ENCODE measurements at regions not wholly inside any gene's neighbourhood (a gene's known extent, or its start where the extent isn't known, plus 50 kb on each side); places are given as distances from the start of the nearest gene placed in this dataset.

DNA sequence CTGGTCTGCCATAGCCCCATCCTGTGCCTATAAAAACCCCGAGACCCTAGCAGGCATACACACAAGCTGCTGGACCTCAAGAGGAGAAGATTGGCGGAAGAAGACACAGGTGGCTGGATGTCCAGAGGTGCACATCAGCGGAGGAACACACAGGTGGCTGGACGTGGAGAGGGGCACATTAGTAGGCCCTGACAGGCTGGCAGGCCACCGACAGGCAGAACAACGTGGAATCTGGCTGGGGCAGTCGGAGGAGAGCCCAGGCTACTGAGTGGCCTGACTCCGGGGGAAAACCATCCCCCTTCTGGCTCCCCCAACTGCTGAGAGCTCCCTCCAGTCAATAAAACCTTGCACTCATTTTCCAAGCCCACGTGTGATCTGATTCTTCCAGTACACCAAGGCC is 512.5 kb upstream of the AMOT start:
- in situ Hi-C loops (cut with HindIII; ENCODE audit: low pct_unique_long_range_greater_than_20kb, low sequenced_read_pairs): no loop called here
- no peak for TF ChIP-seq JUND (IDR thresholded peaks at IDR 0.05; ENCODE audit: low read depth)

DNA sequence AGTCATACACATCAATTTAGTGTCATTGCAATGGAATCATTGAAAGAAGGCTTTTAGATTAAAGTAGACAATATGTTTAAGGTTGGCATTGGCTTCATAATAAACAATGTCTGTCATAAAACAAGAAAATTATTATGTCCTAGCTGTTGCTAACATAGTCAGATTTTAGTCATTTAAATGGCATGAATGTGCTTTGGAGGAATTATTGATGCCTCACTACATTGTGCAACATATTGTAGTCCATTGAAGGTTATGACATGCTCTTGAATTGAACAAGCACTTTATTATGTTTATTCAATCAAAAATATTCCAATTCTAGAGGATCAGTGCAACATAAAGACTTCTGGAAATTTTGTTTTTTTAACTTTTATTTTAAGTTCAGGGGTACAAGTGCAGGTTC is 489.8 kb upstream of the AMOT start:
- in situ Hi-C loops (cut with HindIII; ENCODE audit: low pct_unique_long_range_greater_than_20kb, low sequenced_read_pairs): no loop called here
- DNase-seq (ENCODE audit: low read depth in 1 of 2, low spot score in 1 of 2): no peak
- TF ChIP-seq JUND (IDR thresholded peaks at IDR 0.05; ENCODE audit: low read depth): no peak

More for the DNA sequence above, 512.5 kb upstream of the AMOT start:
- DNase-seq (ENCODE audit: low read depth in 1 of 2, low spot score in 1 of 2): no peak

DNA sequence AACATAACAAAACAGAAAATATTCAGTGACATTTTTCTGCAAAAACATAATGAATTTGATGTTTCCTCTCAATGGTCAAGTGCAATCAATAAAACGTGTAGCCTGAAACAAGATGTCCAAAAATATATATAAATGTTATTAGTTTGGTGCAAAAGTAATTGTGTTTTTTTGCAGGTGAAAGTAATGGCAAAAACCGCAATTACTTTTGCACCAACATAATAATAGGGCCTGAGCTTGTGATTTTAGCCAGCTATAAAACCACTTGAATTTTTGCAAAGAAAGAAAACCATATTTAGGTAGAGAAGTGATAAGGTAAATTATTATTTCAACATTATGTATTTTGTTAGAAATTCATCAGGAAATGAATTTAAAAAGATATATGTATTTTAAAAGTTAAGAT is 475.3 kb upstream of the AMOT start:
- DNase-seq (ENCODE audit: low read depth in 1 of 2, low spot score in 1 of 2): no peak
- in situ Hi-C loops (cut with HindIII; ENCODE audit: low pct_unique_long_range_greater_than_20kb, low sequenced_read_pairs): no loop called here
- TF ChIP-seq JUND (IDR thresholded peaks at IDR 0.05; ENCODE audit: low read depth): no peak

DNA sequence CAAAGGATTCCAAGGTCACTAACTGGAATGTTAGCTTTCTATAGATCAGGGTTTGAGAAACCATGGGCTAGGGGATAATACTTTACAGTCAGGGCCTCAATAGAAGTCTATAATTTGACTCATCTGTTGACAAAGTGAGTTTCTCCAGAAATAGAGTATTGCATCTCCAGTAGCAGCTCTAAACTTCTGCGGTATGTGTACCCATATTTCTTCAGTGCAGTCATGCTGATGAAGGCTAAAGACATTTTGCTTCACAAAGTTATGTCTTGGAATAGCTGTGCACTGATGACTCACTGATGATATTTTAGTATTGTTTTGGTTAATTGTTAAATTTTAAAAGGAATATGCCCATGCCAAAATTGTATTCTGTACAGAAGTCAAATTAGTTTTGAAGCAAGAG is 464.9 kb upstream of the AMOT start:
- no peak for DNase-seq (ENCODE audit: low read depth in 1 of 2, low spot score in 1 of 2)
- TF ChIP-seq JUND (IDR thresholded peaks at IDR 0.05; ENCODE audit: low read depth): no peak
- in situ Hi-C loops (cut with HindIII; ENCODE audit: low pct_unique_long_range_greater_than_20kb, low sequenced_read_pairs): no loop called here

DNA sequence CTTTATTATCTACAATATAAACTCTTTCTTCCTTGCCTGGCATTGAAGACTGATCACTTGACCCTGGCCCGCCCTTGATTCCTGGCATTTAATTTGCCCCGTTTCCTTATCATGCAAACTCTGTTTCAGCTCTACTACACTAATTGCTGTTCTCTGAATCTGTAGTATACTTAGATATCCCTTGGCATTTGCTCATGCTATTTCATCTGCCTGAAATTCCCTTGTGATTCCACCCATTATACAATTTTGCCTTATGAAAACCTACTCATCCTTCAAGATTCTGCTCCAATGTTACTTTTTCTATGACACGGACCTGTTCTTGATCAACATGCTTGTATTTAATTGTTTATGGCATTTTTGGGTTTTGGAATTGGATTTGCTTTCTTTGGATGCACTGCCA is 459.9 kb upstream of the AMOT start:
- TF ChIP-seq JUND (IDR thresholded peaks at IDR 0.05; ENCODE audit: low read depth): no peak
- in situ Hi-C loops (cut with HindIII; ENCODE audit: low pct_unique_long_range_greater_than_20kb, low sequenced_read_pairs): no loop called here
- no peak for DNase-seq (ENCODE audit: low read depth in 1 of 2, low spot score in 1 of 2)

DNA sequence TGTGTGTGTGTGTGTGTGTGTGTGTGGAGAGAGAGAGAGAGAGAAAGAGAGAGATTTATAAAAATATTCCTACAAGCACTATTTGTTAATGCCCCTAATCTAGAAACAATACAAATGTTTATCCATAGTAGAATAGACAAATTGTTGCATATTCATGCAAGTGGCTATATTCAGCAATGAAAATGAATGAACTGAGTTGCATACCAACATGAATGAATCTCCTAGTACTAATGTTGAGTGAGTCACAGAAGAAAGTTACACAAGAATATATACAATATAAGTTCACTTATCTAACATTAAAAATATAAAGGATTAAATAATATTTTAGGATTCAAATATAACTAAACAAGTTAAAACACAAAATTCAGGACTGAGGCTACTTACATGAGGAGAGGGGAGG is 456.8 kb upstream of the AMOT start:
- in situ Hi-C loops (cut with HindIII; ENCODE audit: low pct_unique_long_range_greater_than_20kb, low sequenced_read_pairs): no loop called here
- no peak for TF ChIP-seq JUND (IDR thresholded peaks at IDR 0.05; ENCODE audit: low read depth)
- no peak for DNase-seq (ENCODE audit: low read depth in 1 of 2, low spot score in 1 of 2)

DNA sequence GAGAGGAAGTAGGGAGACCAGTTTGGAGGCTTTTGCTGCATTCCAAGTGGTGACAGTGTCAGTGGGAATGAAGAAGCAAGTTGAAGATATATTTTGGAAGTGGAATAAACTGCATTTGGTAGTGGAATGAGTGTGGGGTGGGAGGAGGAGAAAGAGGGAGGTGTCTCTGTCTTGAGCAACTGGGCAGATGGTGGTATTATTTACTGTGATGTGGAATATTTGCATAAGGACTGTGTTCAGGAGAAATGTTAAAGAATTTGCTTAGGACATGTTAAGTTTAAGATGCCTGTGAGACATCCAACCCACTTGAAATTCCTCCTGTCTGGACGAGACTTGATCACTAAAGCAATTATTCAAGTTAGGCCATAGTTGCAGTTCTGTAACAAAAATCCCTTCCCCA is 448.9 kb upstream of the AMOT start:
- in situ Hi-C loops (cut with HindIII; ENCODE audit: low pct_unique_long_range_greater_than_20kb, low sequenced_read_pairs): no loop called here
- TF ChIP-seq JUND (IDR thresholded peaks at IDR 0.05; ENCODE audit: low read depth): no peak
- DNase-seq (ENCODE audit: low read depth in 1 of 2, low spot score in 1 of 2): no peak

DNA sequence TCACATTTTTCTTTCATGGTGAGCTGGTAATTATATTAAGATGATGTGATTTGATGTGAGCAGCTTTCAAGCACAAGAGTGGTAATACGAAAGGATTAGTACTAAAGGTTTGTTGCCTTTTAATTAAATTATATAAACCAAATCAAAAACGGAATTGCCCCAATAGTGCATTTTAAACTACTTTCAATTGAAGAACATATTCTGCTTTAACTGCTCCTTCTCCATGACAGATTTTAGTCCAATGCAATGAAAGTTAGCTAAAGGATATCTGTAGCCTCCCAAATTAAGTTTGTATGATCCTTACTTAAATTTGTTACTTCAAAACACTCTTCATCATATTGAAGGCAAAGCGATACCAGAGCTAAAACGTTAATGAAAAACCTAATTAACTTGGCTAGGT is 447.1 kb upstream of the AMOT start:
- no peak for TF ChIP-seq JUND (IDR thresholded peaks at IDR 0.05; ENCODE audit: low read depth)
- no peak for DNase-seq (ENCODE audit: low read depth in 1 of 2, low spot score in 1 of 2)
- in situ Hi-C loops (cut with HindIII; ENCODE audit: low pct_unique_long_range_greater_than_20kb, low sequenced_read_pairs): no loop called here

DNA sequence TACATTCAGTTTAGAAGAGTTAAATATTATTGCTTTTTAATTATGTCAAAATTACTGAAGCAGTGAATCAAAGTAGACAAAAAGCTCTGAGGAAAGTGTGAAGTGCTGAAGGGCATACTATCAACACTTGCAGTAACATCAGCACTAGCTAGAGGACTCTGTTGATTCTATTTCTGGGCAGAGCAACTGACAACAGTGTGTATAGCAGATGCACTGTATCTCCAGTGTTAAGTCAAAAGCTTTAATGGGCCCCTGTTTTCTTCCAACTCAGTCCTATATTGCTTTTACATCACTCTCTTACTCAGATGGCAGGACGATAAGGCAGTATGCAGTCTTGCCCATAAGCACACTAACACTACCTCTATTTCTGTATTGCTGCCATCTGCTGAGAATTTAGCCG is 435.2 kb upstream of the AMOT start:
- no peak for DNase-seq (ENCODE audit: low read depth in 1 of 2, low spot score in 1 of 2)
- TF ChIP-seq JUND (IDR thresholded peaks at IDR 0.05; ENCODE audit: low read depth): no peak
- in situ Hi-C loops (cut with HindIII; ENCODE audit: low pct_unique_long_range_greater_than_20kb, low sequenced_read_pairs): no loop called here

DNA sequence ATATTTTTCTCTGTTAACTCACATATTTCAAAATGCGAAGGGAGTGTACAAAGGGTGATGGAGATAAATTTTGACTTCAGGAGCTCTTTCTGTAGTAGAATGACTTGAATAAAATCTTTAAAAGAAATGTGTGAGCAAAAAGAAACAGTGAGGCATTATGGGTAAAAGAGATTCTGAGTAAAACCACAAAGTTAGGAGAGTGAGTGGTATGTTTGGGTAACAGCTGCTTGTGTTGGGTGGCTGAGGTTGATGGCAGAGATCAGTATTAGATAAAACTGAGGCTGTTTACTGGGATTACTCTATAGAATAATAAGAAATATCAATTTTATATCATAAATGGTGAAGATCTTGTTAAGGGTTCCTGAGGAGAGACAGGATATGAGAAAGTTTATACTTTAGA is 434.2 kb upstream of the AMOT start:
- DNase-seq (ENCODE audit: low read depth in 1 of 2, low spot score in 1 of 2): no peak
- no peak for TF ChIP-seq JUND (IDR thresholded peaks at IDR 0.05; ENCODE audit: low read depth)
- in situ Hi-C loops (cut with HindIII; ENCODE audit: low pct_unique_long_range_greater_than_20kb, low sequenced_read_pairs): no loop called here

DNA sequence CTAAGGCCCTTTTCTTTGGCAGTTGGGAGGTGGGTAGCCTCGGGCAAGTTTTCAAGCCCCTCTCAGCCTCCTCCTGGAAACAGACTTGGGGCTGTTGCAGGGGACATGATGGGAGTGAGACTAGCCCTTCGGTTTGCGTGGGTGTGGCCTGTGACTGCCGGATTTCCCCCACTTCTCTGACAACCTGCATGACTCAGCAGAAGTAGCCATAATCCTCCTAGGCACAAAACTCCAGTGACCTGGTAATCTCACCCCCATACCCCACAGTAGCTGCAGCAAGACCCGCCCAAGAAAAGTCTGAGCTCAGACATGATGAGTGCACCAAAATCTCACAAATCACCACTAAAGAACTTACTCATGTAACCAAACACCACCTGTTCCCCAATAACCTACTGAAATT is 433.7 kb upstream of the AMOT start:
- in situ Hi-C loops (cut with HindIII; ENCODE audit: low pct_unique_long_range_greater_than_20kb, low sequenced_read_pairs): no loop called here
- no peak for DNase-seq (ENCODE audit: low read depth in 1 of 2, low spot score in 1 of 2)
- TF ChIP-seq JUND (IDR thresholded peaks at IDR 0.05; ENCODE audit: low read depth): no peak

DNA sequence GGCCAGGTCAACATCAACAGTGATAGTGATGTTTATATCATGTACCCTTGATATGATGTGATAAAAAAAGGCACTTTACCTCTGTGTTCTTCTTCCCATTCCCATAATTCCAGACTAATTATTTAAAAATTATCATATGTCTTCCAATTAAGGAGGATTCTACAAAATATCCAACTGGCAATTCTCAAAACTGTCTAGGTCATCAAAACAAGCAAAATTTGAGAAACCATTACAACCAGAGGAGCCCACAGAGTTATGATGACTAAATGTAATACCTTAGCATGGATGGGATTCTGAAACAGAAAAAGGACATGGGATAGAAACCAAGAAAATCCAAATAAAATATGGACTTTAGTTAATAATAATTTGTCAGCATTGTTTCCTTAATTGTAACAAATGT is 428.6 kb upstream of the AMOT start:
- in situ Hi-C loops (cut with HindIII; ENCODE audit: low pct_unique_long_range_greater_than_20kb, low sequenced_read_pairs): no loop called here
- no peak for DNase-seq (ENCODE audit: low read depth in 1 of 2, low spot score in 1 of 2)
- TF ChIP-seq JUND (IDR thresholded peaks at IDR 0.05; ENCODE audit: low read depth): no peak

DNA sequence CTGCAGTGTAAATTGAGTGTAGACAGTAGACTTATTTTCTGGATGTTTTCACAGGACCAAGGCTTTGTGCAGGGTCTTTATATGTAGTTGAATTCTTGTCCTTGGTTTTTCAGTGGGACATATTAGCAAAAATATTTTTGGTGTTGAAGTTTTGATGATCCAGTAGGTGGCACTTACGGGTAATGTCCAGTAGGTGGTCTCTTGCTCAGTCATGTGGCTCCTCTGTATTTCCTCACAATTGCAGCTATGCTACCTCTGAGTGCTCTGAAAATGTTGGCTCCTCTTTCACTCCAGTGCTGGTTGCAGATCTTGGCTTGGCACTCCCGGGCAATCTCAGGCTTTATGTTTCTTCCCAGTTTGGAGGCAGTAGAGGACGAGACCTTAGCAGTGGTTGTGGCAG is 419.8 kb upstream of the AMOT start:
- no peak for TF ChIP-seq JUND (IDR thresholded peaks at IDR 0.05; ENCODE audit: low read depth)
- in situ Hi-C loops (cut with HindIII; ENCODE audit: low pct_unique_long_range_greater_than_20kb, low sequenced_read_pairs): no loop called here
- DNase-seq (ENCODE audit: low read depth in 1 of 2, low spot score in 1 of 2): no peak

DNA sequence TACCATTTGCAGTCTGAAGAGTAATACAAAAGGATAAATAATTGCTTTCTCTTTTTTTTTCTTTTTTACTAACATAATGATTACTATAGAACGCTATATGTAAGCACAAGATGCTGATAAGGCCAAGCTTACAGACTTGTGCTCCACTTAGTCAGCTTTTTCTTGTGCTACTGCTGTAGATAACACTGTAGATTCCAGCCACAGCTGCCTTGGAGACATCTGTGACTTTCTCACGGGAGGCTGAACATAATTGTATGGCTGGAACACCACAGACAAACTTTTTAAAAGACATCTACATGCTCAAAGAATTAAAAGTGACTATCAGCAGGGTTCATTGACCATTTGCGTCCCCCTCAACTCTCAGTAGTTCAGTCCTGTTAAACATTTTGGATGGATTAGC is 381.7 kb upstream of the AMOT start:
- DNase-seq (ENCODE audit: low read depth in 1 of 2, low spot score in 1 of 2): no peak
- TF ChIP-seq JUND (IDR thresholded peaks at IDR 0.05; ENCODE audit: low read depth): no peak
- in situ Hi-C loops (cut with HindIII; ENCODE audit: low pct_unique_long_range_greater_than_20kb, low sequenced_read_pairs): no loop called here

DNA sequence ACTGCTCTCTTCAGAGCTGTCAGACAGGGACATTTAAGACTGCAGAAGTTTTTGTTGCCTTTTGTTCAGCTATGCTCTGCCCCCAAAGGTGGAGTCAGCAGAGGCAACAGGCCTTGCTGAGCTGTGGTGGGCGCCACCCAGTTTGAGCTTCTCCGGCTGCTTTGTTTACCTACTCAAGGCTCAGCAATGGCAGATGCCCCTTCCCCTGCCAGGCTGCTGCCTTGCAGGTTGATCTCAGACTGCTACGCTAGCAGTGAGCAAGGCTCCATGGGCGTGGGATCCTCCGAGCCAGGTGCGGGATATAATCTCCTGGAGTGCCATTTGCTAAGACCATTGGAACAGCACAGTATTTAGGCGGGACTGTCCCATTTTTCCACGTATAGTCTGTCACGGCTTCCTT is 371.4 kb upstream of the AMOT start:
- in situ Hi-C loops (cut with HindIII; ENCODE audit: low pct_unique_long_range_greater_than_20kb, low sequenced_read_pairs): no loop called here
- DNase-seq (ENCODE audit: low read depth in 1 of 2, low spot score in 1 of 2): no peak
- TF ChIP-seq JUND (IDR thresholded peaks at IDR 0.05; ENCODE audit: low read depth): no peak

Data from T47D (cell line).